ENCODE measurements at regions not wholly inside any gene's neighbourhood (a gene's known extent, or its start where the extent isn't known, plus 50 kb on each side); places are given as distances from the start of the nearest gene placed in this dataset.

GRCh38 chr12:39122562-39123204 lies 217.3 kb upstream of the CPNE8 start:
- H3K27ac ChIP-seq (ENCODE audit: low read depth, low read length) = no peak overlapping the region
- no peaks in the 10 kb centered on the region for H3K36me3 ChIP-seq (ENCODE audit: insufficient read depth, low read length)
- no peaks in the 10 kb centered on the region for H4K20me1 ChIP-seq (ENCODE audit: insufficient read depth, low read length)
- no peak overlapping the region for H2AFZ ChIP-seq (ENCODE audit: low read length)
- no peak for TF ChIP-seq CTCF (IDR thresholded peaks at IDR 0.05; ENCODE audit: extremely low read depth, low read depth, low read length)
- no peaks in the 10 kb centered on the region for H3K79me2 ChIP-seq (ENCODE audit: insufficient read depth, low read length)
- no peaks in the 10 kb centered on the region for H3K4me1 ChIP-seq (ENCODE audit: insufficient read depth, low read length)
- no peaks in the 10 kb centered on the region for H3K9me3 ChIP-seq (ENCODE audit: low read depth, low read length)
- H3K4me3 ChIP-seq (ENCODE audit: insufficient read depth, low read length) = no peak overlapping the region
- no peak for DNase-seq (ENCODE audit: insufficient read length, low spot score, missing footprints)
- H3K27me3 ChIP-seq (ENCODE audit: insufficient read depth, low read length) = no peaks in the 10 kb centered on the region
- no peak overlapping the region for H3K4me2 ChIP-seq (ENCODE audit: insufficient read depth, low read length)

DNA sequence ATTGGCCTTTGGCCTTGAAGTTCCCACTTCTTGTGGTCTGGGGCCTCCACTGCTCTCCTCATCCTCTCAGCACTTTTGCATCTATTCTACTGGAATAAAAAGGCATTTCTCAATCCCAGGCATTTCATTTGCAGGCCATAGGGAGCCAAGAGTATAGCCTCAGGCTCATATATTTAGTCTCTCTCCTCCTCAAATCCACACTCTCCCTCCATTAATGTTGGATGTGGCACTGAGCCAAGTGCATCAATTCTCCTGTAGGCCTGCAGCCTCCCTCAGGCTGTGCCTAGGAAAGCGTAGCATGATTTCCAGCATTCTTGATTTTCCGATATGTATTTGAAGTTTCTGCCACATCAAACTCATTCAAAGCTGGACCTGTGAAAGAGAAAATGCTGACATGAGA lies 211.5 kb upstream of the CPNE8 start:
- TF ChIP-seq CTCF (IDR thresholded peaks at IDR 0.05; ENCODE audit: extremely low read depth, low read depth, low read length) = no peak

DNA sequence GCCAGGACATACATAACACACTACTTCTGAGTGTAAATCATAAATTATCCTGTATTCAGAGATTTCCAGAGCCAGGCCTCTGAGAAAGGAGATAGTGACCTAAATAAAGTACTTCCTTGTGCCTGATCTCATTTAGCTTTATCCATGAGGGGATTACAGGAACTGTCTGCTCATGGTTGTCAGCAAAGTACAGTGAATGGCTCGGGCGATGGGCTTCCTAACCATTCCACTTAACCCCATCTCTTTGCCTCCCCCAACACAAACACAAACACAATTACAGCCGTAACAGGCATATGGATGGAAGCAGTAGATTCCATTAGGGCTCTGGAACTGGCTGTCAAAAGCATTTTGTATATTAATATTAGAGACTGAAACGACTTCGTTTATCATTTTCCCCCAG lies 206.7 kb upstream of the CPNE8 start:
- H2AFZ ChIP-seq (ENCODE audit: low read length) = no peak overlapping the region
- TF ChIP-seq CTCF (IDR thresholded peaks at IDR 0.05; ENCODE audit: extremely low read depth, low read depth, low read length) = no peak

More for the DNA sequence above, 211.5 kb upstream of the CPNE8 start:
- Histone ChIP-seq H3K4me3 (ENCODE audit: insufficient read depth, low read length) (no peak overlapping the region), H3K27ac (ENCODE audit: low read depth, low read length) (no peak overlapping the region), H3K79me2 (ENCODE audit: insufficient read depth, low read length) (no peaks in the 10 kb centered on the region), H3K9me3 (ENCODE audit: low read depth, low read length) (no peaks in the 10 kb centered on the region), H3K36me3 (ENCODE audit: insufficient read depth, low read length) (no peaks in the 10 kb centered on the region), H4K20me1 (ENCODE audit: insufficient read depth, low read length) (no peaks in the 10 kb centered on the region), H3K4me1 (ENCODE audit: insufficient read depth, low read length) (no peaks in the 10 kb centered on the region), H3K27me3 (ENCODE audit: insufficient read depth, low read length) (no peaks in the 10 kb centered on the region), H2AFZ (ENCODE audit: low read length) (no peak overlapping the region), H3K4me2 (ENCODE audit: insufficient read depth, low read length) (no peak overlapping the region)
- DNase-seq (ENCODE audit: insufficient read length, low spot score, missing footprints) = no peak

GRCh38 chr12:39105111-39105510 lies 199.7 kb upstream of the CPNE8 start:
- Histone ChIP-seq H3K36me3 (ENCODE audit: insufficient read depth, low read length) (no peaks in the 10 kb centered on the region), H2AFZ (ENCODE audit: low read length) (no peak overlapping the region), H3K4me2 (ENCODE audit: insufficient read depth, low read length) (no peak overlapping the region), H3K4me3 (ENCODE audit: insufficient read depth, low read length) (no peak overlapping the region), H3K4me1 (ENCODE audit: insufficient read depth, low read length) (no peaks in the 10 kb centered on the region), H3K9me3 (ENCODE audit: low read depth, low read length) (no peaks in the 10 kb centered on the region), H3K79me2 (ENCODE audit: insufficient read depth, low read length) (no peaks in the 10 kb centered on the region), H4K20me1 (ENCODE audit: insufficient read depth, low read length) (no peaks in the 10 kb centered on the region), H3K27ac (ENCODE audit: low read depth, low read length) (no peak overlapping the region), H3K27me3 (ENCODE audit: insufficient read depth, low read length) (no peaks in the 10 kb centered on the region)
- TF ChIP-seq CTCF (IDR thresholded peaks at IDR 0.05; ENCODE audit: extremely low read depth, low read depth, low read length) = no peak
- DNase-seq (ENCODE audit: insufficient read length, low spot score, missing footprints) = no peak

More for the DNA sequence above, 206.7 kb upstream of the CPNE8 start:
- DNase-seq (ENCODE audit: insufficient read length, low spot score, missing footprints) = no peak
- H3K79me2 ChIP-seq (ENCODE audit: insufficient read depth, low read length) = no peaks in the 10 kb centered on the region
- no peak overlapping the region for H3K4me2 ChIP-seq (ENCODE audit: insufficient read depth, low read length)
- no peaks in the 10 kb centered on the region for H3K27me3 ChIP-seq (ENCODE audit: insufficient read depth, low read length)
- H3K4me1 ChIP-seq (ENCODE audit: insufficient read depth, low read length) = no peaks in the 10 kb centered on the region
- no peaks in the 10 kb centered on the region for H3K9me3 ChIP-seq (ENCODE audit: low read depth, low read length)
- H3K36me3 ChIP-seq (ENCODE audit: insufficient read depth, low read length) = no peaks in the 10 kb centered on the region
- H3K27ac ChIP-seq (ENCODE audit: low read depth, low read length) = no peak overlapping the region
- no peak overlapping the region for H3K4me3 ChIP-seq (ENCODE audit: insufficient read depth, low read length)
- H4K20me1 ChIP-seq (ENCODE audit: insufficient read depth, low read length) = no peaks in the 10 kb centered on the region
